Lung (tissue), 11 donors: ENCODE measurements at regions not wholly inside any gene's neighbourhood (a gene's known extent, or its start where the extent isn't known, plus 50 kb on each side); places are given as distances from the start of the nearest gene placed in this dataset.
A peak's percentile ranks its signal among the peaks of the same experiment; 100 is the strongest.

Source experiments
- ATAC-seq: fragments of 200-7000 bp; cut with Tn5 transposase; one replicate; pipeline ENCODE4 v1.9.1; 2020; ENCODE audit warnings: moderate number of reproducible peaks; ENCODE audit not compliant: insufficient read depth, low FRiP score
- DNase-seq, 3 donors: peaks; one replicate each; pipeline ENCODE4 v3.0.0-alpha.2; 2013 to 2017
- H3K27ac ChIP-seq, 2 donors: one replicate each; pipeline ENCODE4 v1.5.1; 2013; ENCODE audit warnings: mild to moderate bottlenecking in 2 of 2, moderate library complexity in 2 of 2, control low read depth in 1 of 2, inconsistent platforms in 1 of 2, low read depth in 1 of 2, low read length in 1 of 2
- H3K27me3 ChIP-seq, 3 donors: one replicate each; pipeline ENCODE4 v1.5.1; 2013; ENCODE audit warnings: low read length in 2 of 3; ENCODE audit not compliant: control insufficient read depth in 3 of 3, insufficient read depth in 3 of 3
- H3K36me3 ChIP-seq, 4 donors: one replicate each; pipeline ENCODE4 v1.5.1; 2013; ENCODE audit warnings: low read length in 4 of 4, mild to moderate bottlenecking in 1 of 4, moderate library complexity in 1 of 4; ENCODE audit not compliant: control insufficient read depth in 4 of 4, insufficient read depth in 4 of 4
- H3K4me1 ChIP-seq, 5 donors: one replicate each; pipeline ENCODE4 v1.5.1; 2013; ENCODE audit warnings: low read length in 5 of 5, mild to moderate bottlenecking in 2 of 5, moderate library complexity in 1 of 5; ENCODE audit not compliant: control insufficient read depth in 5 of 5, insufficient read depth in 5 of 5
- H3K4me3 ChIP-seq: one replicate; pipeline ENCODE4 v1.5.1; 2013; ENCODE audit warnings: mild to moderate bottlenecking, control low read depth, moderate library complexity
- H3K9ac ChIP-seq, 2 donors: one replicate each; pipeline ENCODE4 v1.5.1; 2013; ENCODE audit warnings: low read length in 2 of 2, control low read depth in 1 of 2; ENCODE audit not compliant: insufficient read depth in 1 of 2
- H3K9me3 ChIP-seq, 4 donors: one replicate each; pipeline ENCODE4 v1.5.1; 2013; ENCODE audit warnings: low read length in 3 of 4, mild to moderate bottlenecking in 1 of 4, moderate library complexity in 1 of 4; ENCODE audit not compliant: control insufficient read depth in 4 of 4, insufficient read depth in 3 of 4
- WGBS, 2 donors: extraction: QIAGEN DNeasy Blood & Tissue Kit; methylation state at CpG; one replicate each; pipeline ENCODE4 v1.1.7; 2013; 5-methylcytosine and 5-hydroxymethylcytosine counted together
- TF ChIP-seq, protein P1 (sequence below): IDR thresholded peaks from 2 replicates; pipeline ENCODE4 v1.5.1; 2012; ENCODE audit warnings: mild to moderate bottlenecking; ENCODE audit errors: control extremely low read depth, extremely low read depth
- donor health status: control.
- donor health status: control.
- donor health status: Bipolar disorder and iron deficiency.
- donor health status: healthy.
- donor health status: DM: yes; HTN: yes; CAD: no.

DNA sequence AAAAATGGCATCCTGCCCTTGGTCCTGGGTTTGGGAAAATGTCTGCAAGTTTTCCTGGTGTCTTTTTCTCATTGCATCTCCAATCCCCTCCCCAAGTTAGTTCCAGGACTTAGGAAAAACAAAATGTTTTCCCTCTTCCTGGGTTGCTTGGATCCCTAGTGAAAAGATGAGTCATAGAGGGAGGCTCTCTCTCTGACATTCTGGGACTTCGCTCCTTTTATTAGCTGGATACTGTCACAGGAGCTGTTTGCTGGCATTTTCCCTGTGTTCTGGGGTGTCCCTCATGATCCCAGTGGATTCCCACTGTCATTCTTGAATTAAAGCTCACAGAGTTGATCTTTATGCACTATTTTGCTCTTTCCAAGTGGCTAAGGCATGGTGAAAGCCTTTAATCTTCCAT lies 316.4 kb upstream of the MBL2 start:
- no peak for DNase-seq
- Histone ChIP-seq H3K9ac (no peak overlapping the region), H3K27ac (no peak overlapping the region), H3K9me3 (peaks cover 0 to 3% (median 1%) of the 10 kb centered on the region in 4 donors), H3K4me1 (no peaks in the 10 kb centered on the region), H3K27me3 (no peaks in the 10 kb centered on the region), H3K36me3 (no peaks in the 10 kb centered on the region), H3K4me3 (no peak overlapping the region)
- 88 to 95% methylated on average over 1 of the region's 1 CpG for WGBS, 2 donors
- TF ChIP-seq, protein P1, sequence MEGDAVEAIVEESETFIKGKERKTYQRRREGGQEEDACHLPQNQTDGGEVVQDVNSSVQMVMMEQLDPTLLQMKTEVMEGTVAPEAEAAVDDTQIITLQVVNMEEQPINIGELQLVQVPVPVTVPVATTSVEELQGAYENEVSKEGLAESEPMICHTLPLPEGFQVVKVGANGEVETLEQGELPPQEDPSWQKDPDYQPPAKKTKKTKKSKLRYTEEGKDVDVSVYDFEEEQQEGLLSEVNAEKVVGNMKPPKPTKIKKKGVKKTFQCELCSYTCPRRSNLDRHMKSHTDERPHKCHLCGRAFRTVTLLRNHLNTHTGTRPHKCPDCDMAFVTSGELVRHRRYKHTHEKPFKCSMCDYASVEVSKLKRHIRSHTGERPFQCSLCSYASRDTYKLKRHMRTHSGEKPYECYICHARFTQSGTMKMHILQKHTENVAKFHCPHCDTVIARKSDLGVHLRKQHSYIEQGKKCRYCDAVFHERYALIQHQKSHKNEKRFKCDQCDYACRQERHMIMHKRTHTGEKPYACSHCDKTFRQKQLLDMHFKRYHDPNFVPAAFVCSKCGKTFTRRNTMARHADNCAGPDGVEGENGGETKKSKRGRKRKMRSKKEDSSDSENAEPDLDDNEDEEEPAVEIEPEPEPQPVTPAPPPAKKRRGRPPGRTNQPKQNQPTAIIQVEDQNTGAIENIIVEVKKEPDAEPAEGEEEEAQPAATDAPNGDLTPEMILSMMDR: no peak
- ATAC-seq: no peak

DNA sequence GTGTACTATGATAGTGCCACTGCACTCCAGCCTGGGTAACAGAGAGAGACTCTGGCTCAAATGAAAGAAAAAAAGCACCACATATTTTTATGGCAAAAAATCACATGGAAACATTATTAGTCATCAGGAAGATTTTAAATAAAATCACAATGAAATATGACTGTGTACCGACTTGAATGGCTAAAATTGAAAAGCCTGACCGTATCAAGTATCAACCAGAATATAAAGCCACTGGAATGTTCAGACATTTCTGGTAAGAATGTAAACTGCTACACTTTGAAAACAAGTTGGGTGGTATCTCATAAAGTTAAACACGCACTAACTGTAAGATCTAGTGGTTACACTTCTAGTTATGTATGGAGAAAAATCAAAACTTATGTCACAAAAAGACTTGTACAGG lies 306.7 kb upstream of the MBL2 start:
- no peaks in the 10 kb centered on the region for H3K4me1 ChIP-seq
- DNase-seq: peak in 1 of 3 donors; percentile 9

DNA sequence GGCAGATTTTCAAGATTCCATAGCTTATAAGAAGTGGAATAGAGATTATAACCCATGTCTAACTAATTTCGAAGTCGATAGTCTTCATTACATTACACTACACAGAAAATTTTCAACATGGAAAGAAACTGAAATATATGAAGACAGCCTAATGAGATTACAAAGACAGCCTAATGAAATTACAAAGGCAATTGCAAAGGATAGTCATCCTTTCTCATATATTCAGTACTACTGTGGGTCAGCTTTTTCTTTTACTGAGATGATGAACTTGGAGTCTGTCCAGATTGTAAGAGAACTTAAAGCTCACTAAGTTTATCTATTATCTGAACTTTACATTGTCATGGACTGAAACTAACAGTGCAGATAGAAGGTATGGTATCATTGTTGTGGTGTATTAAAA lies 304.4 kb upstream of the MBL2 start:
- WGBS, 2 donors: 92 to 96% methylated on average over 2 of the region's 2 CpGs
- Histone ChIP-seq H3K4me1 (peaks cover 0 to 2% (median 0%) of the 10 kb centered on the region in 5 donors), H3K4me3 (no peak overlapping the region), H3K36me3 (no peaks in the 10 kb centered on the region), H3K9ac (no peak overlapping the region), H3K27me3 (no peaks in the 10 kb centered on the region), H3K9me3 (peaks cover 0 to 2% (median 0%) of the 10 kb centered on the region in 4 donors), H3K27ac (no peak overlapping the region)
- ATAC-seq (no peak), DNase-seq (no peak)
- TF ChIP-seq, protein P1: no peak

More for the DNA sequence above, 306.7 kb upstream of the MBL2 start:
- H3K9me3 ChIP-seq: peaks cover 0 to 2% (median 0%) of the 10 kb centered on the region in 4 donors
- no peaks in the 10 kb centered on the region for H3K36me3 ChIP-seq
- TF ChIP-seq, protein P1: no peak
- H3K9ac ChIP-seq: no peak overlapping the region
- no peaks in the 10 kb centered on the region for H3K27me3 ChIP-seq
- no peak overlapping the region for H3K27ac ChIP-seq
- no peak for ATAC-seq
- no peak overlapping the region for H3K4me3 ChIP-seq
- WGBS, 2 donors: 79 to 84% methylated on average over 3 of the region's 3 CpGs

DNA sequence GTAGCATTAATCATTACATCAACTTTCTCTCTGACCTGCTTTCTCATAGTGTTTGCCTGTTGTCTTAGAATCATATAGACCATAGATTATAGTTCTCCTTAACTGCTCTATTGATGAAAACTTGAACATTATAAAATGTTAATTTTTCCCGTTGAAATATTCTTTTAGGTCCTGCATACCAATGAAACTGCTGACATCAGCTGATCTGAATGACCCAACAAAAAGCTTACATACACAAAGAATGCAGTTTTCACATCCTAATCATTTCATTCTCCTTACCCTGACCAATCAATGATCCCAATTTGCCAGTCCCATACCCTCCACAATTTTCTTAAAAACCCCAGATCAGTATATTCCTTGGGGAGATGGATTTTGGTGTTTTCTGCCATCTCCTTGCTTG lies 302.9 kb upstream of the MBL2 start:
- H3K9ac ChIP-seq: no peak overlapping the region
- DNase-seq: no peak
- H3K4me3 ChIP-seq: no peak overlapping the region
- no peak overlapping the region for H3K27ac ChIP-seq
- H3K27me3 ChIP-seq: no peaks in the 10 kb centered on the region
- no peak for ATAC-seq
- H3K9me3 ChIP-seq: peaks cover 0 to 2% (median 0%) of the 10 kb centered on the region in 4 donors
- WGBS, 2 donors: 80 to 94% methylated on average over 1 of the region's 1 CpG
- H3K4me1 ChIP-seq: peaks cover 0 to 10% (median 0%) of the 10 kb centered on the region in 5 donors
- H3K36me3 ChIP-seq: no peaks in the 10 kb centered on the region
- TF ChIP-seq, protein P1: no peak
